IMR-90 (cell line): ENCODE measurements at regions not wholly inside any gene's neighbourhood (a gene's known extent, or its start where the extent isn't known, plus 50 kb on each side); places are given as distances from the start of the nearest gene placed in this dataset.

Experiments
- ATAC-seq: fragments of 200-7000 bp; cut with Tn5 transposase; 2 replicates; pipeline ENCODE4 v1.9.1; 2020; ENCODE audit warnings: low read depth, mild to moderate bottlenecking, moderate library complexity
- BruUV-seq: library from RNA; stranded (reverse); fragments of 400-500 nt; replicated peaks from 2 replicates; lab custom pipeline; 2021; lab: Mats Ljungman, UMichigan
- CTCF ChIA-PET: fragments of 300-600 bp; formaldehyde crosslinking; extraction: SDS; loops from one replicate; lab custom pipeline; 2021; ENCODE audit warnings: antibody characterized with exemption; lab: Yijun Ruan, JAX
- POLR2A ChIA-PET: fragments of 300-600 bp; sonication (Branson Sonifier 250); formaldehyde crosslinking; loops from one replicate; lab custom pipeline; 2022; ENCODE audit warnings: antibody characterized with exemption; ENCODE audit not compliant: unreplicated experiment; lab: Charles Lee
- DNase-seq: peaks from one replicate; pipeline ENCODE4 v3.0.0; 2013
- H2AFZ ChIP-seq: replicated peaks from 2 replicates; pipeline ENCODE3; 2013; ENCODE audit warnings: low read length, mild to moderate bottlenecking; ENCODE audit not compliant: poor library complexity
- H2AK5ac ChIP-seq: 2 replicates; pipeline ENCODE4 v1.6.1; 2013; ENCODE audit warnings: low read depth, low read length, inconsistent platforms
- H2AK9ac ChIP-seq: replicated peaks from 2 replicates; pipeline ENCODE3; 2013; ENCODE audit warnings: mild to moderate bottlenecking, low read depth, low read length, moderate library complexity; ENCODE audit not compliant: poor library complexity
- H2BK120ac ChIP-seq: 2 replicates; pipeline ENCODE4 v1.6.1; 2013; ENCODE audit warnings: low read depth, low read length, inconsistent platforms
- H2BK15ac ChIP-seq: 3 replicates; pipeline ENCODE4 v1.6.1; 2013; ENCODE audit warnings: low read depth, low read length, inconsistent platforms
- H2BK20ac ChIP-seq: 2 replicates; pipeline ENCODE4 v1.6.1; 2013; ENCODE audit warnings: low read depth, mild to moderate bottlenecking, inconsistent platforms, low read length, moderate library complexity
- H2BK5ac ChIP-seq: 2 replicates; pipeline ENCODE4 v1.6.1; 2013; ENCODE audit warnings: mild to moderate bottlenecking, low read depth, low read length, inconsistent platforms; ENCODE audit not compliant: poor library complexity, severe bottlenecking
- H3K14ac ChIP-seq: replicated peaks from 2 replicates; pipeline ENCODE4 v1.6.1; 2013; ENCODE audit warnings: low read depth, low read length, inconsistent platforms
- H3K18ac ChIP-seq: 2 replicates; pipeline ENCODE4 v1.6.1; 2013; ENCODE audit warnings: low read depth, low read length, control low read depth
- H3K23ac ChIP-seq: 2 replicates; pipeline ENCODE4 v1.6.1; 2013; ENCODE audit warnings: low read depth, low read length, inconsistent platforms
- H3K27ac ChIP-seq: 2 replicates; pipeline ENCODE4 v1.5.1; 2013; ENCODE audit warnings: mild to moderate bottlenecking, control low read depth, low read length; ENCODE audit not compliant: insufficient read depth
- H3K27me3 ChIP-seq: 2 replicates; pipeline ENCODE4 v1.6.1; 2013; ENCODE audit warnings: low read length; ENCODE audit not compliant: control insufficient read depth, insufficient read depth
- H3K36me3 ChIP-seq: 2 replicates; pipeline ENCODE4 v1.6.1; 2013; ENCODE audit warnings: low read length, mixed read lengths; ENCODE audit not compliant: control insufficient read depth, insufficient read depth
- H3K4ac ChIP-seq: 2 replicates; pipeline ENCODE4 v1.6.1; 2013; ENCODE audit warnings: low read depth, low read length, inconsistent platforms
- H3K4me1 ChIP-seq: 2 replicates; pipeline ENCODE4 v1.6.1; 2013; ENCODE audit warnings: low read length, mixed read lengths; ENCODE audit not compliant: control insufficient read depth, insufficient read depth
- H3K4me2 ChIP-seq: 2 replicates; pipeline ENCODE4 v1.6.1; 2013; ENCODE audit warnings: low read depth, mild to moderate bottlenecking, control low read depth, low read length, moderate library complexity
- H3K4me3 ChIP-seq: 2 replicates; pipeline ENCODE4 v1.5.1; 2013; ENCODE audit warnings: low read depth, mild to moderate bottlenecking, control low read depth, low read length, moderate library complexity; ENCODE audit not compliant: insufficient read depth
- H3K56ac ChIP-seq: 2 replicates; pipeline ENCODE4 v1.6.1; 2013; ENCODE audit warnings: low read length, inconsistent platforms; ENCODE audit not compliant: insufficient read depth; ENCODE audit errors: extremely low read depth
- H3K79me1 ChIP-seq, 2 experiments: 2 replicates each; pipeline ENCODE4 v1.6.1; 2013; ENCODE audit warnings: low read length in 2 of 2, inconsistent platforms in 1 of 2, low read depth in 1 of 2
- H3K9ac ChIP-seq: 2 replicates; pipeline ENCODE4 v1.6.1; 2013; ENCODE audit warnings: low read depth, low read length, control low read depth
- H3K9me1 ChIP-seq: 2 replicates; pipeline ENCODE4 v1.6.1; 2013; ENCODE audit warnings: low read length, inconsistent platforms; ENCODE audit not compliant: insufficient read depth
- H3K9me3 ChIP-seq: 2 replicates; pipeline ENCODE4 v1.6.1; 2013; ENCODE audit warnings: low read length; ENCODE audit not compliant: control insufficient read depth, insufficient read depth
- H4K20me1 ChIP-seq: 2 replicates; pipeline ENCODE4 v1.6.1; 2013; ENCODE audit warnings: low read length, inconsistent platforms; ENCODE audit not compliant: insufficient read depth
- H4K5ac ChIP-seq: 2 replicates; pipeline ENCODE4 v1.6.1; 2013; ENCODE audit warnings: mild to moderate bottlenecking, low read depth, low read length, control low read depth
- H4K8ac ChIP-seq, 2 experiments: 2 replicates each; pipeline ENCODE4 v1.6.1; 2013; ENCODE audit warnings: low read depth in 2 of 2, low read length in 2 of 2, control low read depth in 1 of 2, inconsistent platforms in 1 of 2
- H4K91ac ChIP-seq: 2 replicates; pipeline ENCODE4 v1.6.1; 2013; ENCODE audit warnings: low read depth, low read length, inconsistent platforms; ENCODE audit not compliant: insufficient read depth
- BHLHE40 ChIP-seq: fragments of 150-350 bp; IDR thresholded peaks from 2 replicates; pipeline ENCODE4 v1.6.1; 2016; ENCODE audit warnings: mild to moderate bottlenecking, low read depth, low read length
- CEBPB ChIP-seq: IDR thresholded peaks from 2 replicates; pipeline ENCODE4 v1.6.1; 2012; ENCODE audit warnings: low read depth, low read length, improper control_type of control experiment
- CHD1 ChIP-seq: IDR thresholded peaks from 2 replicates; pipeline ENCODE4 v1.6.1; 2012; ENCODE audit warnings: low read depth, low read length, improper control_type of control experiment
- FOS ChIP-seq: fragments of 150-350 bp; IDR thresholded peaks from 2 replicates; pipeline ENCODE4 v1.6.1; 2016; ENCODE audit warnings: low read depth, low read length
- MAFK ChIP-seq: IDR thresholded peaks from 2 replicates; pipeline ENCODE4 v1.6.1; 2012; ENCODE audit warnings: low read depth, low read length, improper control_type of control experiment
- MXI1 ChIP-seq: IDR thresholded peaks from 2 replicates; pipeline ENCODE4 v1.6.1; 2012; ENCODE audit warnings: low read depth, mild to moderate bottlenecking, low read length, moderate library complexity, borderline replicate concordance
- NFE2L2 ChIP-seq: fragments of 150-350 bp; IDR thresholded peaks from 2 replicates; pipeline ENCODE4 v1.6.1; 2016; ENCODE audit warnings: low read depth, mild to moderate bottlenecking, low read length
- POLR2A ChIP-seq: IDR thresholded peaks from 2 replicates; pipeline ENCODE4 v1.6.1; 2012; ENCODE audit warnings: mild to moderate bottlenecking, low read depth, low read length
- RAD21 ChIP-seq: IDR thresholded peaks from 2 replicates; pipeline ENCODE4 v1.6.1; 2012; ENCODE audit warnings: low read length, improper control_type of control experiment
- RCOR1 ChIP-seq: IDR thresholded peaks from 2 replicates; pipeline ENCODE4 v1.6.1; 2012; ENCODE audit warnings: mild to moderate bottlenecking, low read length, improper control_type of control experiment; ENCODE audit not compliant: insufficient replicate concordance
- WGBS, 2 experiments: methylation state at CpG; one replicate each; pipeline versions ENCODE4 v1.1.5 to v1.1.7; 2013; ENCODE audit warnings: missing lambda C conversion rate in 2 of 2; ENCODE audit not compliant: insufficient read length in 1 of 2; ENCODE audit errors: extremely low coverage in 2 of 2; 5-methylcytosine and 5-hydroxymethylcytosine counted together
- dilution Hi-C: fragments of 300-500 bp; cut with HindIII; formaldehyde crosslinking; loops from one replicate; pipeline ENCODE4 v1.14.3; 2018; ENCODE audit warnings: low sequenced_read_pairs; ENCODE audit not compliant: unreplicated experiment
- in situ Hi-C: fragments of 300-500 bp; cut with MboI; formaldehyde crosslinking; loops from 3 replicates; pipeline ENCODE4 v1.14.3; 2019; ENCODE audit warnings: low sequenced_read_pairs, inconsistent platforms, mixed read lengths
- intact Hi-C: fragments of 100-400 bp; cut with micrococcal nuclease; formaldehyde crosslinking; loops from 2 replicates; pipeline ENCODE4 v1.10.0; 2022
- TF ChIP-seq, protein P1 (sequence below): conservative IDR thresholded peaks from 2 replicates; pipeline ENCODE4 v1.5.1; 2012; ENCODE audit warnings: mild to moderate bottlenecking, low read depth, low read length, improper control_type of control experiment
- TF ChIP-seq, protein P2 (sequence below): fragments of 150-350 bp; IDR thresholded peaks from 2 replicates; pipeline ENCODE4 v1.6.1; 2017; ENCODE audit warnings: mild to moderate bottlenecking, antibody characterized with exemption, low read length, low read depth

DNA sequence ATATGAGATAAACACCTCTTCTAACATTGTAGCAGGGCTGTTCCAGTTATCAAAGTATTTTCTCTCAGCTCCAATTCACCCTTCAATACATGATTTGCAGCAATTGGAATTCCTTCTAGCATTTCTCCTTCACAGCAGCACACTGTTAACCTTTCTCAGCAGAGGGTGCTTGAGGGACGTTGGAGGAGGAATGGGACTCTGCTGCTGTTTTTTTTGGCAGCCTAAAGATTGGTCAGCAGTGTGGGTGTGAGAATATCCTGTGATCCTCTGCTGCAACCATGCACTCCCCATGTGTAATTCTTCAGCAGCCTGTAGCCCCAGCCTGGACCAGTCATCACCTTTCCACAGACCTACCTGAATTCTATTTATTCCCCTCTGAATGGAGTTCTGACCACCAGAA lies 1708.9 kb upstream of the CELF4 start:
- H4K20me1 ChIP-seq = no peaks in the 10 kb centered on the region
- no peak overlapping the region for H3K18ac ChIP-seq
- ATAC-seq = no peak
- TF ChIP-seq NFE2L2 = no peak
- TF ChIP-seq, protein P1, sequence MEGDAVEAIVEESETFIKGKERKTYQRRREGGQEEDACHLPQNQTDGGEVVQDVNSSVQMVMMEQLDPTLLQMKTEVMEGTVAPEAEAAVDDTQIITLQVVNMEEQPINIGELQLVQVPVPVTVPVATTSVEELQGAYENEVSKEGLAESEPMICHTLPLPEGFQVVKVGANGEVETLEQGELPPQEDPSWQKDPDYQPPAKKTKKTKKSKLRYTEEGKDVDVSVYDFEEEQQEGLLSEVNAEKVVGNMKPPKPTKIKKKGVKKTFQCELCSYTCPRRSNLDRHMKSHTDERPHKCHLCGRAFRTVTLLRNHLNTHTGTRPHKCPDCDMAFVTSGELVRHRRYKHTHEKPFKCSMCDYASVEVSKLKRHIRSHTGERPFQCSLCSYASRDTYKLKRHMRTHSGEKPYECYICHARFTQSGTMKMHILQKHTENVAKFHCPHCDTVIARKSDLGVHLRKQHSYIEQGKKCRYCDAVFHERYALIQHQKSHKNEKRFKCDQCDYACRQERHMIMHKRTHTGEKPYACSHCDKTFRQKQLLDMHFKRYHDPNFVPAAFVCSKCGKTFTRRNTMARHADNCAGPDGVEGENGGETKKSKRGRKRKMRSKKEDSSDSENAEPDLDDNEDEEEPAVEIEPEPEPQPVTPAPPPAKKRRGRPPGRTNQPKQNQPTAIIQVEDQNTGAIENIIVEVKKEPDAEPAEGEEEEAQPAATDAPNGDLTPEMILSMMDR = no peak
- TF ChIP-seq CHD1 = no peak
- no peak for TF ChIP-seq RCOR1
- TF ChIP-seq MAFK = no peak
- TF ChIP-seq BHLHE40 = no peak
- TF ChIP-seq MXI1 = no peak
- TF ChIP-seq, protein P2, sequence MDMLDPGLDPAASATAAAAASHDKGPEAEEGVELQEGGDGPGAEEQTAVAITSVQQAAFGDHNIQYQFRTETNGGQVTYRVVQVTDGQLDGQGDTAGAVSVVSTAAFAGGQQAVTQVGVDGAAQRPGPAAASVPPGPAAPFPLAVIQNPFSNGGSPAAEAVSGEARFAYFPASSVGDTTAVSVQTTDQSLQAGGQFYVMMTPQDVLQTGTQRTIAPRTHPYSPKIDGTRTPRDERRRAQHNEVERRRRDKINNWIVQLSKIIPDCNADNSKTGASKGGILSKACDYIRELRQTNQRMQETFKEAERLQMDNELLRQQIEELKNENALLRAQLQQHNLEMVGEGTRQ = no peak
- TF ChIP-seq POLR2A = no peak
- TF ChIP-seq RAD21 = no peak
- no peak for TF ChIP-seq FOS
- TF ChIP-seq CEBPB = no peak
- H3K4me2 ChIP-seq = no peak overlapping the region
- H3K14ac ChIP-seq = no peak overlapping the region; the same call in 1 of the 2 replicates
- no peak overlapping the region for H3K4me3 ChIP-seq
- BruUV-seq = no TSS peak
- H2BK5ac ChIP-seq = no peak overlapping the region
- H2BK20ac ChIP-seq = no peak overlapping the region
- ChIA-PET CTCF (interaction anchor here (0.6 to 1.3 kb wide), 2 partner anchors 9 to 16 kb away, joined by 3 read pairs; no protein-coding TSS in a partner anchor), POLR2A (no interaction called here)
- intact Hi-C loops = no loop called here
- H3K9me1 ChIP-seq = no peaks in the 10 kb centered on the region
- no peaks in the 10 kb centered on the region for H3K9me3 ChIP-seq
- no peak overlapping the region for H4K91ac ChIP-seq
- in situ Hi-C loops = no loop called here
- H3K27me3 ChIP-seq = no peaks in the 10 kb centered on the region
- WGBS, 2 experiments = no CpG with 5 or more reads among the region's 1 CpG
- no peak overlapping the region for H3K23ac ChIP-seq
- H3K36me3 ChIP-seq = no peaks in the 10 kb centered on the region
- dilution Hi-C loops = no loop called here
- DNase-seq = peak; percentile 45
- no peak overlapping the region for H3K9ac ChIP-seq
- no peak overlapping the region for H2AK5ac ChIP-seq
- H3K4me1 ChIP-seq = no peaks in the 10 kb centered on the region
- H2AK9ac ChIP-seq = no peak overlapping the region
- H4K8ac ChIP-seq = no peak overlapping the region
- no peak overlapping the region for H3K27ac ChIP-seq
- no peak overlapping the region for H2BK15ac ChIP-seq
- H2BK120ac ChIP-seq = no peak overlapping the region
- no peak overlapping the region for H3K56ac ChIP-seq
- no peak overlapping the region for H3K4ac ChIP-seq
- no peaks in the 10 kb centered on the region for H3K79me1 ChIP-seq
- H4K5ac ChIP-seq = no peak overlapping the region
- H2AFZ ChIP-seq = no peak overlapping the region
